Erythroblast (primary cell): ENCODE measurements at regions not wholly inside any gene's neighbourhood (a gene's known extent, or its start where the extent isn't known, plus 50 kb on each side); places are given as distances from the start of the nearest gene placed in this dataset.

Experiments
- GATA1 ChIP-seq: IDR thresholded peaks from 2 replicates; pipeline ENCODE4 v1.6.1; 2011; ENCODE audit warnings: low read depth, mild to moderate bottlenecking, control low read depth, low read length, moderate library complexity
- POLR2A ChIP-seq: IDR thresholded peaks from 2 replicates; pipeline ENCODE4 v1.6.1; 2011; ENCODE audit warnings: mild to moderate bottlenecking, low read length

- TF ChIP-seq POLR2A (no peak), GATA1 (no peak)
Observed at GRCh38 chr4:187188118-187188517, 464.5 kb upstream of the FAT1 start.
